Uterus (tissue), 3 donors: ENCODE measurements at regions not wholly inside any gene's neighbourhood (a gene's known extent, or its start where the extent isn't known, plus 50 kb on each side); places are given as distances from the start of the nearest gene placed in this dataset.
"Not testable (repeated sequence)": the region's sequence is repeated elsewhere in the genome, so short reads cannot be mapped to it uniquely, and the experiment has no call there.

ENCODE experiments used
- DNase-seq, 2 donors: peaks; one replicate each; pipeline ENCODE4 v3.0.0-alpha.2; 2019 to 2020
- H3K27ac ChIP-seq, 2 donors: fragments of 200-600 bp; sonication (generic); 1 replicate in 1 of 2; 2 replicates in 1 of 2; pipeline ENCODE4 v1.5.1; 2016 to 2018
- H3K27me3 ChIP-seq, 2 donors: fragments of 200-600 bp; sonication (generic); one replicate each; pipeline ENCODE4 v1.5.1; 2018 to 2019; ENCODE audit warnings: control low read depth in 1 of 2
- H3K36me3 ChIP-seq, 2 donors: fragments of 200-600 bp; sonication (generic); one replicate each; pipeline ENCODE4 v1.5.1; 2019; ENCODE audit warnings: control low read depth in 1 of 2
- H3K4me1 ChIP-seq, 2 donors: fragments of 200-600 bp; sonication (generic); one replicate each; pipeline ENCODE4 v1.5.1; 2018 to 2019; ENCODE audit warnings: control low read depth in 1 of 2
- H3K4me3 ChIP-seq, 2 donors: fragments of 200-600 bp; sonication (generic); 1 replicate in 1 of 2; 2 replicates in 1 of 2; pipeline ENCODE4 v1.5.1; 2018 to 2019; ENCODE audit warnings: mild to moderate bottlenecking in 1 of 2
- H3K9me3 ChIP-seq, 2 donors: fragments of 200-600 bp; sonication (generic); one replicate each; pipeline ENCODE4 v1.5.1; 2019; ENCODE audit warnings: control low read depth in 1 of 2
- POLR2A ChIP-seq, 2 donors: fragments of 450-650 bp; IDR thresholded peaks; one replicate each; pipeline ENCODE4 v1.6.1; 2016; ENCODE audit warnings: antibody characterized with exemption in 2 of 2, mild to moderate bottlenecking in 1 of 2, moderate library complexity in 1 of 2
- intact Hi-C: fragments of 100-400 bp; cut with DNase I; formaldehyde crosslinking; loops from one replicate; pipeline ENCODE4 v1.15.1; 2023; ENCODE audit warnings: low total_unique reads
- TF ChIP-seq, protein P1 (sequence below), 4 experiments: fragments of 200-600 bp in 2 of 4; fragments of 450-650 bp in 2 of 4; sonication (generic) in 2 of 4; IDR thresholded peaks; one replicate each; pipeline ENCODE4 v1.5.1; 2016 to 2019; ENCODE audit warnings: antibody characterized with exemption in 4 of 4, mild to moderate bottlenecking in 2 of 4, moderate library complexity in 1 of 4
- donor health status: DM: yes; HTN: yes; CAD: no.

DNA sequence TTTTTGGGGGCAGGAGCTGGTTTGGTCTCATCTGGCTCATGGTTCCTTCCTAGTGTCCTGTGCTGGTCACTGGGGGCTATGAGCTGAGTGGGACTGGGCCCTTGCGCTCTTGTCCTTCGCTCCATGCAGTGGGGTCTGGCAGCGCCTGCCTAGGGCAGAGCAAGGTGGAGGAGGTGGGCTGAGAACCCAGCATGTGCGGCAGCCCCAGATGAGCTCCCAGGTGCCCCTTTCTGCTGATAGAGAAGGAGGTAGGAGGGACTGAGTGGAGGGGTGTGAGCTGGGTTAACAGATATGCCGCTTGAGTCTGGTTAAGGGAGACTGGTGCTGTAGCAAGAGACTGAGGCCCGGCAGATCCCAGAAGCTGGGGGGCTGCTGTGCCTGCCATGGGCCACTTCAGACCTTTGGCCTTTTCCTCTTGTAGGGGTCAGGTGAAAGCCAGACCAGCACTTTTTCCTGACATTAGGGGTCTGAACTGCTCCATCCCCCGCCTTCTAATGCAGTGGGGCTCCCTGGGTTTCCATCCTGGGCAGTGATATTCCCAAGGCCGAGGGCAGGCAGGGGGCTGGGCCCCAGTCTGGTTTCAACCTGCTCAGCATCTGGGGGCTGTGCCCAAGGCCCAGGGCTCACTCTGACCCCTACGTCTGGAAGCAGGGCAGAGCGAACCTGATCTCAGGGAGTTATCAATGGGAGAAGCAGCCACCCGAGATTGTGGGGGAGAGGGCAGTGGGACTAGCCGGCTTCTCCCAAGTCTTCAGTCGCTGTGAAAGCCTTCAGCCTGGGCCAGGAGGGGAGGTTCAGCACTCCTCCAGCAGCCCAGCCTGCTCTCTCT, 62.9 kb upstream of the PRR23C start:
- TF ChIP-seq POLR2A (IDR thresholded peaks at IDR 0.05), result no peak
- TF ChIP-seq, protein P1, sequence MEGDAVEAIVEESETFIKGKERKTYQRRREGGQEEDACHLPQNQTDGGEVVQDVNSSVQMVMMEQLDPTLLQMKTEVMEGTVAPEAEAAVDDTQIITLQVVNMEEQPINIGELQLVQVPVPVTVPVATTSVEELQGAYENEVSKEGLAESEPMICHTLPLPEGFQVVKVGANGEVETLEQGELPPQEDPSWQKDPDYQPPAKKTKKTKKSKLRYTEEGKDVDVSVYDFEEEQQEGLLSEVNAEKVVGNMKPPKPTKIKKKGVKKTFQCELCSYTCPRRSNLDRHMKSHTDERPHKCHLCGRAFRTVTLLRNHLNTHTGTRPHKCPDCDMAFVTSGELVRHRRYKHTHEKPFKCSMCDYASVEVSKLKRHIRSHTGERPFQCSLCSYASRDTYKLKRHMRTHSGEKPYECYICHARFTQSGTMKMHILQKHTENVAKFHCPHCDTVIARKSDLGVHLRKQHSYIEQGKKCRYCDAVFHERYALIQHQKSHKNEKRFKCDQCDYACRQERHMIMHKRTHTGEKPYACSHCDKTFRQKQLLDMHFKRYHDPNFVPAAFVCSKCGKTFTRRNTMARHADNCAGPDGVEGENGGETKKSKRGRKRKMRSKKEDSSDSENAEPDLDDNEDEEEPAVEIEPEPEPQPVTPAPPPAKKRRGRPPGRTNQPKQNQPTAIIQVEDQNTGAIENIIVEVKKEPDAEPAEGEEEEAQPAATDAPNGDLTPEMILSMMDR (IDR thresholded peaks at IDR 0.05), result no peak
- intact Hi-C loops, result loop anchor here (10.0 kb wide), 1 partner anchor 217 kb away; no protein-coding TSS in a partner anchor
- DNase-seq, result no peak
- Histone ChIP-seq H3K4me1 (no peaks in the 10 kb centered on the region), H3K27me3 (no peaks in the 10 kb centered on the region), H3K36me3 (no peaks in the 10 kb centered on the region), H3K27ac (no peak overlapping the region), H3K9me3 (no peaks in the 10 kb centered on the region), H3K4me3 (no peak overlapping the region)

DNA sequence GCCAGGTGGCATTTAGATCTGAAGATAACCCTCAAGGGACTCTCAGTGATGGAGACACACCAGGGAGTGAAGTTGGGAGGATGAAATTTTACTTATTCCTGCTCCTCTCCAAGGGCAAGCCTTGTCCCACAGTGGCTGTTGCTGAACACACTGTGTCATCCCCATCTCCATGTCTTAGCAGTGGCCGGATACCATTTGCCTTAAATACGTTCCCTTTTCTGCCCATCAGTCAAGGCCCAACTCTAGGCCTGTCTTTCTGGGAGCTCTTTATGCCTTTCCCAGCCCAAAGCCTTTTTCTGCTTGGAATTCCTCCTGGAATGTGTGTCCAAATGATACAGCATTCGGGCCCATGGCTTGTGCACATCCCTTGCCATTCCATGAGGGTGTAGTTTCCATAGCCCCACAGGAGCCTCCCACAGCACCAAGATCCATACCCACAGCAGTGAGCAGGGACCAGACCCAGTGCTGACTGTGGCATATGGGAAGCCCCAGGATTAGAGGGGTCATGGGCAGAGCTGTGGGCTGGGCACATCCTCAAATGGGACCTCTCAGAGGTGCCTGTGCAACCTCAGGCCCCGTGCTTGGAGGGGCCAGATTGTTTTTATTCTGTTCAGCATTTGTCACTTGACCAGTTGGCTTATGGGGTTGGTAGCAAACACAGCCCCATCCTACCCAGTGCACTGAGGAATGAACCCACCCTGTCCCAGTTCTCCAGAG, 63.7 kb upstream of the PRR23C start:
- H3K4me3 ChIP-seq, result no peak overlapping the region
- no peaks in the 10 kb centered on the region for H3K27me3 ChIP-seq
- intact Hi-C loops, result loop anchor here (10.0 kb wide), 1 partner anchor 216 kb away; no protein-coding TSS in a partner anchor
- TF ChIP-seq POLR2A (IDR thresholded peaks at IDR 0.05), result no peak
- TF ChIP-seq, protein P1 (IDR thresholded peaks at IDR 0.05), result no peak
- H3K9me3 ChIP-seq, result no peaks in the 10 kb centered on the region
- H3K4me1 ChIP-seq, result no peaks in the 10 kb centered on the region
- no peak overlapping the region for H3K27ac ChIP-seq
- H3K36me3 ChIP-seq, result no peaks in the 10 kb centered on the region
- no peak for DNase-seq

DNA sequence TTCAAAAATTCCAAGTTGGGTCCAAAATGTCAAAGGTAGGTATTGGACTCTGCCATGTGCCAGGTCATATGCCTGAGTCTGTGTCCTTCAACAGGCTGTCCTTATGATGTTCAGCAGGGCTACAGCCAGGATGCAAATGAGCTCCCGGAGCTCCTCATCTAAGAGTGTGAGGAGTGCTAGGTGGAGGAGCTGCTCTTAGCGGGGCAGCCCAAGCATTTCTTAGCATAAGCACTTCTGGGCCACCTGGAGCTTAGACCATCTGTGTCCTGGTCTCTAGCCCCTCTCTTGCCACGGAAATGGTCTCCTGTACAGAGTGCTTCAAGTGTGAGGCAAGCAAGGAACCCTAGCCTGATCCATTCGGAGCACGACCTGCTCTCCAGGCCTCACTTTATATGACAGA, 64.6 kb upstream of the PRR23C start:
- H3K9me3 ChIP-seq, result no peaks in the 10 kb centered on the region
- no peak for TF ChIP-seq POLR2A (IDR thresholded peaks at IDR 0.05)
- TF ChIP-seq, protein P1 (IDR thresholded peaks at IDR 0.05), result no peak
- no peak overlapping the region for H3K4me3 ChIP-seq
- H3K4me1 ChIP-seq, result no peaks in the 10 kb centered on the region
- H3K36me3 ChIP-seq, result no peaks in the 10 kb centered on the region
- DNase-seq, result no peak
- no peaks in the 10 kb centered on the region for H3K27me3 ChIP-seq
- intact Hi-C loops, result loop anchor here (10.0 kb wide), 1 partner anchor 216 kb away; no protein-coding TSS in a partner anchor
- no peak overlapping the region for H3K27ac ChIP-seq

DNA sequence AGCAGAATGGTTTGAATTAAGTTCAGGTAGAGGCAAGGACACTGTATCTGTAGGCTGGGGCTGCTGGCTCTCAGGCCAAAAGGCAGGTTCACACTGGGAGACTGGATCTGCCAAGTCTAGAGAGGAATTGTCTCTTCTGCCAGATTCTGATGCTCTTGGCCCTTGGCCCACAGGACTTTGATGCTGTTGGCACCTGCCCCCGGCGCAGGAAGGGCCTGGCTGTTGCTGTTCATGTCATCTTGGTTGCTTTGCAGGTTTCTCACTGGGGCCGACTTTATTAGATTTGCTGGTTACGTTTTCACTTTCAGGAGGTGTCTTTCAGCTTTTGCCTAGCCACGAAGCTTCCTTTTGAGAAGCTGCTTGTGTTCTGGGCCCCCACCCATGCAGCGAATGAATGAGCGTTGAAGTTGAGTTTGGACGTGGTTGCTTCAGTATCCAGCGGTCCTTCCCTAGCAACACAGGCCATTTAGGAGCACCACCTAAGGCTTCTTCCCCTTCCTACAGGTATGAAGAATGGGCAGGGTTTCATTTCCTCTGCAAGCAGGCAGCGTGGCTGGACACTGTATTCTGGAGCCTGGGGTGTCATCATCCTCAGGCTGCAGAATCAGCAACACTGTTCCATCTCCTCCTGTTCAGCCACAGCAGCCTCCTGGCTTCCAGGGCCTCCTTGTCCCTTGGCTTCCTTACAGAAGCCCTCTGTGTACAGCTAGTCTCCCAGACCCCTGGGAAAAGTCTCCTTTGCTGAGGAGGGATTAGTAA, 65.6 kb upstream of the PRR23C start:
- no peak for TF ChIP-seq POLR2A (IDR thresholded peaks at IDR 0.05)
- TF ChIP-seq, protein P1 (IDR thresholded peaks at IDR 0.05), result no peak
- no peaks in the 10 kb centered on the region for H3K9me3 ChIP-seq
- no peak for DNase-seq
- H3K27me3 ChIP-seq, result no peaks in the 10 kb centered on the region
- intact Hi-C loops, result no loop called here
- H3K4me1 ChIP-seq, result no peaks in the 10 kb centered on the region
- no peak overlapping the region for H3K4me3 ChIP-seq
- no peaks in the 10 kb centered on the region for H3K36me3 ChIP-seq
- H3K27ac ChIP-seq, result no peak overlapping the region

DNA sequence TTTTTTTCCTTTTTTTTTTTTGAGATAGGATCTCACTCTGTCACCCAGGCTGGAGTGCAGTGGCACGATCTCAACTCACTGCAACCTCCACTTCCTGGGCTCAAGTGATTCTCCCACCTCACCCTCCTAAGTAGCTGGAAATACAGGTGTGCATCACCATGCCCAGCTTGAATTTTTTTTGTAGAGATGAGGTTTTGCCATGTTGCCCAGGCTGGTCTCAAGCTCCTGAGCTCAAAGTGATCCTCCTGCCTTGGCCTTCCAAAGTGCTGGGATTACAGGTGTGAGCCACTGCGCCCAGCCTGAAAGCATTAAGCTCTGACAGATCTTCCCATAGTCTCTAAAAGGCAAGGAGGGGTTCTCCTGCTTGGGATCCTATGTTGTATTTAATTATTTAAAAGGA, 66.2 kb upstream of the PRR23C start:
- intact Hi-C loops, DNase-seq, H3K4me3 ChIP-seq, H3K4me1 ChIP-seq, H3K9me3 ChIP-seq, H3K27me3 ChIP-seq, H3K36me3 ChIP-seq, H3K27ac ChIP-seq: not testable (repeated sequence)
